Thymus (tissue), 11 donors: ENCODE measurements at regions not wholly inside any gene's neighbourhood (a gene's known extent, or its start where the extent isn't known, plus 50 kb on each side); places are given as distances from the start of the nearest gene placed in this dataset.

Source experiments
- DNase-seq, 9 donors: peaks; one replicate each; pipeline ENCODE4 v3.0.0-alpha.2; 2013; ENCODE audit warnings: low spot score in 9 of 9, low read depth in 6 of 9, missing footprints in 1 of 9
- H3K27ac ChIP-seq, 2 donors: one replicate each; pipeline ENCODE4 v1.5.1; 2013; ENCODE audit warnings: control low read depth in 1 of 2, low read depth in 1 of 2, low read length in 1 of 2, mild to moderate bottlenecking in 1 of 2, moderate library complexity in 1 of 2
- H3K27me3 ChIP-seq, 2 donors: one replicate each; pipeline ENCODE4 v1.5.1; 2013; ENCODE audit warnings: low read length in 1 of 2; ENCODE audit not compliant: control insufficient read depth in 2 of 2, insufficient read depth in 1 of 2
- H3K36me3 ChIP-seq, 2 donors: one replicate each; pipeline ENCODE4 v1.5.1; 2013; ENCODE audit warnings: low read length in 1 of 2, mild to moderate bottlenecking in 1 of 2, moderate library complexity in 1 of 2; ENCODE audit not compliant: control insufficient read depth in 2 of 2, insufficient read depth in 2 of 2
- H3K4me1 ChIP-seq, 2 donors: one replicate each; pipeline ENCODE4 v1.5.1; 2013; ENCODE audit warnings: low read length in 2 of 2; ENCODE audit not compliant: control insufficient read depth in 2 of 2, insufficient read depth in 2 of 2
- H3K4me3 ChIP-seq, 2 donors: one replicate each; pipeline ENCODE4 v1.5.1; 2013; ENCODE audit warnings: low read length in 2 of 2, control low read depth in 1 of 2, mild to moderate bottlenecking in 1 of 2
- H3K9me3 ChIP-seq, 2 donors: one replicate each; pipeline ENCODE4 v1.5.1; 2013; ENCODE audit warnings: low read length in 1 of 2, mild to moderate bottlenecking in 1 of 2; ENCODE audit not compliant: control insufficient read depth in 2 of 2, insufficient read depth in 1 of 2
- WGBS: extraction: QIAGEN DNeasy Blood & Tissue Kit; methylation state at CpG from one replicate; pipeline ENCODE4 v1.1.7; 2013; 5-methylcytosine and 5-hydroxymethylcytosine counted together
- donor health status: healthy.

GRCh38 chr2:238968616-238969384, 120.9 kb downstream of the TWIST2 start:
- no peak for DNase-seq
- H3K36me3 ChIP-seq: no peaks in the 10 kb centered on the region
- no peaks in the 10 kb centered on the region for H3K4me1 ChIP-seq
- WGBS: 75% methylated on average over 18 of the region's 18 CpGs
- no peak overlapping the region for H3K27ac ChIP-seq
- no peak overlapping the region for H3K4me3 ChIP-seq
- peaks cover 0 to 2% of the 10 kb centered on the region in 2 donors for H3K27me3 ChIP-seq
- H3K9me3 ChIP-seq: peaks cover 0 to 1% of the 10 kb centered on the region in 2 donors

DNA sequence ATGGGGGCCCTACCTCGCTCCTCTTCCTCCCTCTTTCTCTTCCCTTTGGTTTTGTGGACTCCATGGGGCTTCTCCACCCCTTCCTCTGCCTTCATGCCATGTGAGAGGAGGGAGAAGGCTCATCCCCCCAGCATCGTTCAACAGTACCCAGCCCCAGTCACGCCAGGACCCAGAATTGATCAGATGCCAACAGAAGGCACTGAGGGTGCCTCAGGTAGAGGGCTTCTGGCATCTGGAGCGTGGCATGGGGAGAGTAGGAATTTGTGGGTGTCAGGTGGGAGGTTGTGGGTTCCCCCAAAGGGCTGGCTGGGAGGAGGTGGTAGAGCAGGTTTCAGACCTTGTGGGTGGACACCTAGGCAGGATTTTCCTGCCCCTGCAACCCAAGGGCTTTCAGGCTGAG, 122.0 kb downstream of the TWIST2 start:
- Histone ChIP-seq H3K9me3 (peaks cover 1 to 2% of the 10 kb centered on the region in 2 donors), H3K27me3 (peaks cover 0 to 2% of the 10 kb centered on the region in 2 donors), H3K4me3 (no peak overlapping the region), H3K4me1 (no peaks in the 10 kb centered on the region), H3K36me3 (no peaks in the 10 kb centered on the region), H3K27ac (no peak overlapping the region)
- WGBS: 88% methylated on average over 4 of the region's 4 CpGs
- DNase-seq: no peak

DNA sequence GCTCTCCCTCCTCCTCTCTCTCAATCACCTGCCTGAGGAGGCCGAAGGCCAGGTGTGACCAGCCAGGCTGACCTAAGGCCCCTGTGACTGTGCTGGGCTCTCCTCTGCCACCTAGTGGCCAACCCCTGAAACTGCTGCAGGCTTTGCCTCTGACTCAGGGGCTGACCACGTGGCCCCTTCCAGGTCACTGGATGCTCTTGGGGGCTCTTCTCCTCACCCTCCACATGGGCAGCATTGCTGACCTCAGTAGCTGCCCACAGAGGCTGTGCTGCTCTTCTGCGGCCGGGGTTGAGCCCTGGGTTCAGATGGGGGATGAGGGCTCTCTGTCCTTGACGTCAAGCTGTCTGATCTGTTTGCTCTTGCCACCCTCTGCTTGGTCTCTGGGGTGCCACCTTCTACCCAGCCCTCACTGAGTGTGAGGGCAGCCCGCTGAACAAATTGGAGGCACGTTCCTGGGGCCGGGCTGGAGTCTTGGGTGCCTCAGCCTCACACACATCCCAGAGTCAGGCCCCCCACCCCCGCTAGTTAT, 122.7 kb downstream of the TWIST2 start:
- Histone ChIP-seq H3K4me1 (no peaks in the 10 kb centered on the region), H3K27me3 (peaks cover 0 to 2% of the 10 kb centered on the region in 2 donors), H3K9me3 (peaks cover 0 to 3% of the 10 kb centered on the region in 2 donors), H3K36me3 (no peaks in the 10 kb centered on the region), H3K4me3 (no peak overlapping the region), H3K27ac (no peak overlapping the region)
- WGBS: 45% methylated on average over 9 of the region's 9 CpGs
- peak in 4 of 9 donors; percentile 12 to 32 (median 26) for DNase-seq

GRCh38 chr2:238971318-238972145, 123.6 kb downstream of the TWIST2 start:
- no peak overlapping the region for H3K27ac ChIP-seq
- H3K9me3 ChIP-seq: peaks cover 0 to 3% of the 10 kb centered on the region in 2 donors
- H3K27me3 ChIP-seq: peaks cover 0 to 2% of the 10 kb centered on the region in 2 donors
- 97% methylated on average over 9 of the region's 9 CpGs for WGBS
- no peak overlapping the region for H3K4me3 ChIP-seq
- DNase-seq: no peak
- no peaks in the 10 kb centered on the region for H3K36me3 ChIP-seq
- no peaks in the 10 kb centered on the region for H3K4me1 ChIP-seq

- Histone ChIP-seq H3K27ac (no peak overlapping the region), H3K27me3 (peaks cover 0 to 2% of the 10 kb centered on the region in 2 donors), H3K4me1 (no peaks in the 10 kb centered on the region), H3K4me3 (no peak overlapping the region), H3K36me3 (no peaks in the 10 kb centered on the region), H3K9me3 (peaks cover 0 to 3% of the 10 kb centered on the region in 2 donors)
- 92% methylated on average over 6 of the region's 6 CpGs for WGBS
- no peak for DNase-seq
Measured at GRCh38 chr2:238972146-238972445, 124.2 kb downstream of the TWIST2 start.

DNA sequence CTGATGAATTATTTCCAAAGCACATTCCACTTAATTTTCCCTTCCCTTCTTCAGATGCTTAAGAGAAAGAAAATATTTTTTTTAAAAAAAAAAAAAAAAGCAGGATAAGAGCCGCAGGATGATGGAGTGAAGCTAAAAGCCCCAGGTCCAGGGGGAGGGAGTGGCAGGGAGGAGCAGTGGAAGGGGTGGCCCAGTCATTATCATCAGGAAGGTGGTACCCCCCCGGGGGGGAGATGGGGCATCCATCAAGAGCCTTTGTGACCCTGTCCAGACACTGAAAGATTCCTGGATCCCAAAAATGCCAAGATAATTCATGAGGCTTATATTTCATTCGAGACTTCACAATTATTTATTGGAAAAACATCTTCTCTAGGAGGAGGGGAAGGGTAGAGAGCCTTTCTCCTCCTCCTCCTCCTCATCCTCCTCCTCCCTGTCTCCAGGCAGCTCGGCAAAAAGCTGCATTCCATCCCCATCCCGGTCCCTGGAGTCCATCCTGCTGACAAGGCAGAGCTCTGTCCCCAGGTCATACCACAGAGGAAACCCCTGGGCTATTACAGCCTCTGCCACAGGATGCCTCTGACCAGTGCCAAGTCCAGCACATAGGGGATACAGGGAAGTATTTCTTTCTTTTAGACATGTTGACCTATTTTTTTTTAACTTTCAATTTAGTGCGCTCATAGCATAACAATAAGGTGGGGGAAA, 125.3 kb downstream of the TWIST2 start:
- peaks cover 0 to 3% of the 10 kb centered on the region in 2 donors for H3K9me3 ChIP-seq
- peaks cover 0 to 2% of the 10 kb centered on the region in 2 donors for H3K27me3 ChIP-seq
- no peaks in the 10 kb centered on the region for H3K4me1 ChIP-seq
- H3K36me3 ChIP-seq: no peaks in the 10 kb centered on the region
- no peak overlapping the region for H3K4me3 ChIP-seq
- no peak overlapping the region for H3K27ac ChIP-seq
- no peak for DNase-seq
- WGBS: 69% methylated on average over 6 of the region's 6 CpGs

DNA sequence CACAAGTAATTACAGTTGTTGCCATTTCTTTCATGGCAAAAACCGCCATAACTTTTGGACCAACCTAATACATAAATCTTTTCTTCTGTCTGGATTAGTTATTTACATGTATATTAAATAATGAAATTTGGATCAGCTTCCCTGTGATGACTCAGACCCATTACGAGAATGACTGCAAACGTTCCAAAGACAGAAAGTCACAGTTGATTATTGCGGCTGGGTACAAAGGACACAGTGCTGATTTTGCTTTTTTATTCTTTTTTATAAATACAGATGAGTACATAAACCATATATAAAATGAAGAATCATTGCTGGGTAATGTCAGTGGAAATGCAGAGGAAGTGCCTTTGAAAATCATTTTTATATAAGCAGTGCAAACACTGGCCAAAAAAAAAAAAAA, 126.2 kb downstream of the TWIST2 start:
- H3K4me3 ChIP-seq: no peak overlapping the region
- no peaks in the 10 kb centered on the region for H3K4me1 ChIP-seq
- no peak overlapping the region for H3K27ac ChIP-seq
- H3K36me3 ChIP-seq: no peaks in the 10 kb centered on the region
- no peak for DNase-seq
- 94% methylated on average over 4 of the region's 4 CpGs for WGBS
- peaks cover 0 to 2% of the 10 kb centered on the region in 2 donors for H3K27me3 ChIP-seq
- H3K9me3 ChIP-seq: peaks cover 0 to 3% of the 10 kb centered on the region in 2 donors

GRCh38 chr2:238974501-238975166, 126.7 kb downstream of the TWIST2 start:
- H3K27me3 ChIP-seq: peaks cover 0 to 2% of the 10 kb centered on the region in 2 donors
- no peak for DNase-seq
- WGBS: 90% methylated on average over 6 of the region's 6 CpGs
- H3K4me3 ChIP-seq: no peak overlapping the region
- no peaks in the 10 kb centered on the region for H3K4me1 ChIP-seq
- H3K27ac ChIP-seq: no peak overlapping the region
- H3K9me3 ChIP-seq: peaks cover 0 to 3% of the 10 kb centered on the region in 2 donors
- H3K36me3 ChIP-seq: no peaks in the 10 kb centered on the region
